Suprapubic skin (tissue), 4 donors: ENCODE measurements at regions not wholly inside any gene's neighbourhood (a gene's known extent, or its start where the extent isn't known, plus 50 kb on each side); places are given as distances from the start of the nearest gene placed in this dataset.

Experiments
- DNase-seq, 2 donors: peaks; one replicate each; pipeline ENCODE4 v3.0.0-alpha.2; 2019; ENCODE audit warnings: low spot score in 2 of 2
- H3K27ac ChIP-seq: fragments of 200-600 bp; sonication (generic); one replicate; pipeline ENCODE4 v1.5.1; 2019
- H3K27me3 ChIP-seq: fragments of 200-600 bp; sonication (generic); one replicate; pipeline ENCODE4 v1.5.1; 2019
- H3K36me3 ChIP-seq: fragments of 200-600 bp; sonication (generic); one replicate; pipeline ENCODE4 v1.5.1; 2019
- H3K4me1 ChIP-seq: fragments of 200-600 bp; sonication (generic); one replicate; pipeline ENCODE4 v1.5.1; 2019
- H3K4me3 ChIP-seq: fragments of 200-600 bp; sonication (generic); one replicate; pipeline ENCODE4 v1.5.1; 2019; ENCODE audit warnings: mild to moderate bottlenecking
- H3K9me3 ChIP-seq: fragments of 200-600 bp; sonication (generic); one replicate; pipeline ENCODE4 v1.5.1; 2019
- CTCF ChIP-seq, 2 donors: fragments of 200-600 bp in 1 of 2; fragments of 450-650 bp in 1 of 2; sonication (generic) in 1 of 2; IDR thresholded peaks; one replicate each; pipeline ENCODE4 v1.5.1; 2016 to 2019; ENCODE audit warnings: antibody characterized with exemption in 2 of 2, mild to moderate bottlenecking in 1 of 2, moderate library complexity in 1 of 2
- EP300 ChIP-seq: sonication (generic); formaldehyde crosslinking; IDR thresholded peaks from one replicate; pipeline ENCODE4 v1.6.1; 2017; ENCODE audit warnings: antibody characterized with exemption
- POLR2A ChIP-seq, 2 donors: fragments of 450-650 bp; IDR thresholded peaks; one replicate each; pipeline ENCODE4 v1.6.1; 2017; ENCODE audit warnings: antibody characterized with exemption in 2 of 2, mild to moderate bottlenecking in 2 of 2, moderate library complexity in 2 of 2
- POLR2AphosphoS5 ChIP-seq, 3 donors: sonication (generic); formaldehyde crosslinking; IDR thresholded peaks; one replicate each; pipeline ENCODE4 v1.6.1; 2017; ENCODE audit warnings: antibody characterized with exemption in 3 of 3
- WGBS: methylation state at CpG from one replicate; pipeline ENCODE4 v1.1.5; 2018; 5-methylcytosine and 5-hydroxymethylcytosine counted together

GRCh38 chr7:46243406-46243805 is 322.3 kb upstream of the IGFBP3 start:
- TF ChIP-seq POLR2AphosphoS5 (IDR thresholded peaks at IDR 0.05) (no peak), EP300 (no peak), POLR2A (IDR thresholded peaks at IDR 0.05) (no peak), CTCF (IDR thresholded peaks at IDR 0.05) (no peak)
- H3K9me3 ChIP-seq, result peaks cover 2% of the 10 kb centered on the region
- H3K4me3 ChIP-seq, result no peak overlapping the region
- no peak overlapping the region for H3K27ac ChIP-seq
- no peaks in the 10 kb centered on the region for H3K36me3 ChIP-seq
- no peaks in the 10 kb centered on the region for H3K27me3 ChIP-seq
- DNase-seq, result no peak
- H3K4me1 ChIP-seq, result no peaks in the 10 kb centered on the region
- WGBS, result 35% methylated on average over 1 of the region's 1 CpG

GRCh38 chr7:46239846-46240245 is 318.8 kb upstream of the IGFBP3 start:
- no peak overlapping the region for H3K27ac ChIP-seq
- no peak for DNase-seq
- no peaks in the 10 kb centered on the region for H3K36me3 ChIP-seq
- H3K9me3 ChIP-seq, result peaks cover 2% of the 10 kb centered on the region
- 93% methylated on average over 5 of the region's 5 CpGs for WGBS
- H3K4me1 ChIP-seq, result no peaks in the 10 kb centered on the region
- TF ChIP-seq CTCF (IDR thresholded peaks at IDR 0.05), result no peak
- no peak for TF ChIP-seq EP300
- no peak for TF ChIP-seq POLR2A (IDR thresholded peaks at IDR 0.05)
- no peak for TF ChIP-seq POLR2AphosphoS5 (IDR thresholded peaks at IDR 0.05)
- no peak overlapping the region for H3K4me3 ChIP-seq
- no peaks in the 10 kb centered on the region for H3K27me3 ChIP-seq

GRCh38 chr7:46237466-46237865 is 316.4 kb upstream of the IGFBP3 start:
- no peak for DNase-seq
- Histone ChIP-seq H3K4me3 (no peak overlapping the region), H3K27me3 (no peaks in the 10 kb centered on the region), H3K27ac (no peak overlapping the region), H3K36me3 (no peaks in the 10 kb centered on the region), H3K9me3 (peaks cover 2% of the 10 kb centered on the region), H3K4me1 (no peaks in the 10 kb centered on the region)
- WGBS, result 79% methylated on average over 1 of the region's 1 CpG
- TF ChIP-seq POLR2AphosphoS5 (IDR thresholded peaks at IDR 0.05) (no peak), EP300 (no peak), CTCF (IDR thresholded peaks at IDR 0.05) (no peak), POLR2A (IDR thresholded peaks at IDR 0.05) (no peak)

GRCh38 chr7:46233585-46234329 is 312.7 kb upstream of the IGFBP3 start:
- 92% methylated on average over 1 of the region's 1 CpG for WGBS
- Histone ChIP-seq H3K27ac (no peak overlapping the region), H3K4me1 (peaks cover 11% of the 10 kb centered on the region), H3K4me3 (no peak overlapping the region), H3K27me3 (no peaks in the 10 kb centered on the region), H3K36me3 (no peaks in the 10 kb centered on the region), H3K9me3 (no peaks in the 10 kb centered on the region)
- no peak for DNase-seq
- TF ChIP-seq POLR2AphosphoS5 (IDR thresholded peaks at IDR 0.05), result no peak
- TF ChIP-seq EP300, result no peak
- no peak for TF ChIP-seq CTCF (IDR thresholded peaks at IDR 0.05)
- no peak for TF ChIP-seq POLR2A (IDR thresholded peaks at IDR 0.05)

GRCh38 chr7:46230990-46231305 is 309.9 kb upstream of the IGFBP3 start:
- H3K27ac ChIP-seq, result no peak overlapping the region
- no peaks in the 10 kb centered on the region for H3K36me3 ChIP-seq

More at GRCh38 chr7:46230990-46231305, 309.9 kb upstream of the IGFBP3 start:
- H3K9me3 ChIP-seq, result no peaks in the 10 kb centered on the region
- H3K4me1 ChIP-seq, result peaks cover 11% of the 10 kb centered on the region
- TF ChIP-seq CTCF (IDR thresholded peaks at IDR 0.05) (no peak), POLR2A (IDR thresholded peaks at IDR 0.05) (no peak), POLR2AphosphoS5 (IDR thresholded peaks at IDR 0.05) (no peak), EP300 (no peak)
- DNase-seq, result no peak
- no peaks in the 10 kb centered on the region for H3K27me3 ChIP-seq
- H3K4me3 ChIP-seq, result no peak overlapping the region
